Kidney capillary endothelial cell (primary cell): ENCODE measurements at regions not wholly inside any gene's neighbourhood (a gene's known extent, or its start where the extent isn't known, plus 50 kb on each side); places are given as distances from the start of the nearest gene placed in this dataset.
"Not testable (repeated sequence)": the region's sequence is repeated elsewhere in the genome, so short reads cannot be mapped to it uniquely, and the experiment has no call there.

Experiments used
- DNase-seq: peaks from one replicate; pipeline ENCODE4 v3.0.0-alpha.2; 2018; ENCODE audit warnings: low spot score

DNA sequence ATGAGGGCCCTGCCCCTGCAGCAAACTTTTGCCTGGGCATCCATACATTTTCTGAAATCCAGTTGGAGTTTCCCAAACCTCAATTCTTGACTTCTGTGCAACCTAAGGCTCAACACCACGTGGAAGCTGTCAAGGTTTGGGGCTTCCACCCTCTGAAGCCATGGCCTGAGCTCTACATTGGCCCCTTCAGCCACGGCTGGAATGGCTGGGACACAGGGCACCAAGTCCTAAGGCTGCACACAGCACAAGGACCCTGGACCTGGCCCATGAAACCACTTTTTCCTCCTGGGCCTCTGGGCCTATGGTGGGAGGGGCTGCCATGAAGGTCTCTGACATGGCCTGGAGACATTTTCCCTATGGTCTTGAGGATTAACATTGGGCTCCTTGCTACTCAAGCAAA is 266.3 kb downstream of the LRIG3 start:
- DNase-seq: no peak

- no peak for DNase-seq
Measured at GRCh38 chr12:58655375-58655774, 264.9 kb downstream of the LRIG3 start.

DNA sequence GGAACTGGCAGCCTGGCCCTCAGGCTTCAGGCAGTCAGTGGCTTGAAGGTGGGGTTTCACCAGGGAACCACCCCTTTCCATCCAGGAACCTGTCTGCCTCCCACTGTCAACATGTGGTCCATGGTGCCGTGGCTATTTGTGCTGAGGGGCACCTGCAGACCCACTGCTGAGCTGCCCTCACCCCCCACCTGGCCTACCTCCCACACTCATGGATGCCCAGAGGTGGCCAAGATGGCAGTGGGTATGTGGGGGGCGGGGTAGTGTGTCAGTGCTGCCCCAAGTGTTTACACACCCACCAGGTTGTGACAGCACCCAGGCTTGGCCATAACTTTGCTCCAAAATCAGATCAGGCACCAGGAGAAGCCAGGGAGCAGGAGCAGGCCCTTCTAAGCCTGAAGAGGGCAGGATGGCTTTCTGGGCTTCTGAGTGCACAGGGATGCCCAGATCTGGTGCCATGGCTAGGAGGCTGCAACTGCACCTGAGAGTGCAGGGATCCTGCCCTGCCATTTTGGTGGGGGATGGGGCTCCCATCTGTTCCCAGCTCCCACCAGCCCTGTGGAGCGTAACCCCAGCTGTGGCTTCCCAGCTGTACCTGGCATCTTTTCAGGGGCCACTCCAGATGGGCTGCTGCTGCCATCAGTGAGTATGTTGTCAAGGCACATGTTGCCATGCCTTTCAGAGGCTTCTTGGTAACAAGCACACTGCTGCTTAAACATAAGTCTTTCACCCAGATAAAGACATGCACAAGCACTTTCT is 263.9 kb downstream of the LRIG3 start:
- no peak for DNase-seq

GRCh38 chr12:58657190-58657589 is 263.1 kb downstream of the LRIG3 start:
- no peak for DNase-seq

DNA sequence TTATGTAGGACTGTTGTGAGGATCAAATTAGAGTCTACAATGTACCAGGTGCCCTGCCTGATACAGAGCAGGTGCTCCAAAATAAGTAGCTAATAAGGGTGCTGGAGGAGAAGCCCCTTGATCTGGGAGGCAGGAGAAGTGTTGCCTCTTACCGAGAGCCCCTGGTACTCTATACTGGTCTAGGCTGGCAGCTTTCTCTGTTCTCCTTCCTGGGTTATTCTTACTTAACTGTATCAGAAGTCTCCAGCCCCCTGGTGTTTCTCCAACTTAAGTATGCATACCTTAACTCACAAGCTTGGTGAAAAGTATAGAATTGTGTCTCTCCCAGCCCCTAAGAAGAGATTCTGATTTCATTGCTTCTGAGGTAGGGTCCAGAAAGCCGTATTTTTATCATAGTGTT is 254.9 kb downstream of the LRIG3 start:
- DNase-seq: no peak

DNA sequence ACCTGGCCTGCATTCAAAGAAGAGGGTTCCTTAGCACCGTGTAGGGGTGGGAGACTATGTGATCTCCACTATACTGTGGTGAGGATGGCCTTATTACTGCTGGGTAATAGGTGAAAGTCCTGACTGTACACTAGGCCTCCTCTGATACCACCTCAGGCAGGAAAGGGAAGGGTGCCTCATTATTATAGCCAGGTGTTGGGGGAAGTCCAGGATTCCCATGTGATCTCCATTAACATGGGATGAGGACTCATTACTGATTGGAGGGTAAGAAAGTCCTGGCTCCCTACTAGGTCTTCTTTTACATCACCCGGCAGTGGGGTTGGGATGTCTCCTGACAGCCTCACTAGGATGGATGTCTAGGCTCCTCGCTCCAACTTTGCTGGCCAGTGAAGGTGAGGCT is 252.1 kb downstream of the LRIG3 start:
- DNase-seq: no peak

- no peak for DNase-seq
Measured at GRCh38 chr12:58668871-58669270, 251.4 kb downstream of the LRIG3 start.

DNA sequence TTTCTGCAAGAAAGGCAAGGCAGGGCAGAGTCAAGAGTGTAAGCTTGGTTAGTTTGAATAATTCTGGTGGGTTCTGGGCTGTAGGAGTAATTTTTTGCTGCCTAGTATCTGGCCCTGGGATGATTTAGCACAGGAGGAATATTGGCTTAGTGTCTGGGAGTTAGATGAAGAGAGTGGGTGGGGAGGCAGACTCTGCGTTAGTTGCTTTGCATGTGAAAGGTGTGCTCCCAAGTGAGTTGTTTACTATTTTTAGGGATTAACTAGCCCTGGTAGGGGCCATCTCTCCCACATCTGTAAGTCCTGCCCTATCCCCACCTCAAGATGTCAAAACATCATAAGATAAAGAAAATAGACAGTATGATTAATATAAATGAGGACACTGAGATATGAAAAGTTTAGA is 249.7 kb downstream of the LRIG3 start:
- DNase-seq: no peak

GRCh38 chr12:58671196-58671595 is 249.1 kb downstream of the LRIG3 start:
- no peak for DNase-seq

- DNase-seq: no peak
Measured at GRCh38 chr12:58673021-58673420, 247.3 kb downstream of the LRIG3 start.

DNA sequence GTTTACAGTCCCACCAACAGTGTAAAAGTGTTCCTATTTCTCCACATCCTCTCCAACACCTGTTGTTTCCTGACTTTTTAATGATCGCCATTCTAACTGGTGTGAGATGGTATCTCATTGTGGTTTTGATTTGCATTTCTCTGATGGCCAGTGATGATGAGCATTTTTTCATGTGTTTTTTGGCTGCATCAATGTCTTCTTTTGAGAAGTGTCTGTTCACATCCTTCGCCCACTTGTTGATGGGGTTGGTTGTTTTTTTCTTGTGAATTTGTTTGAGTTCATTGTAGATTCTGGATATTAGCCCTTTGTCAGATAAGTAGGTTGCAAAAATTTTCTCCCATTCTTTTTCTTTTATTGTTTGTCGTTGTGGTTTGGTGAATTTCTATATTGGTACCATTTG is 242.5 kb downstream of the LRIG3 start:
- not testable (repeated sequence) for DNase-seq

DNA sequence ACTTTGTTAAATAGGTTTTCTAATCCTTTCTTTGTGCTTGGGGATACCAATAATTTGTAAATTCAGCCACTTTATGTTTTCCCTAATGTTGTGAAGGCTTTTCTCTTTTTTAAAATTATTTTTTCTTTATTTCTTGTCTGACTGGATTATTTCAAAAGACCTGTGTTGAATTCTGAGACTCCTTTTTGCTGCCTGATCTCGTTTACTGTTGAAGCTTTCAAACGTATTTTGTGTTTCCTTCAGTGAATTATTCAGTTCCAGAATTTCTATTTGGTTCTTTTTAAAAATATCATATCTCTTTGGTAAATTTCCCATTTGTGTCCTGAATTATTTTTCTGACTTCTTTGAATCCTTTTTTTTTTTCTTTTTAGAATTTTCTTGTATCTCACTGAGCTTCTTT is 241.6 kb downstream of the LRIG3 start:
- DNase-seq: no peak

- DNase-seq: no peak
Measured at GRCh38 chr12:58681730-58682129, 238.6 kb downstream of the LRIG3 start.

DNA sequence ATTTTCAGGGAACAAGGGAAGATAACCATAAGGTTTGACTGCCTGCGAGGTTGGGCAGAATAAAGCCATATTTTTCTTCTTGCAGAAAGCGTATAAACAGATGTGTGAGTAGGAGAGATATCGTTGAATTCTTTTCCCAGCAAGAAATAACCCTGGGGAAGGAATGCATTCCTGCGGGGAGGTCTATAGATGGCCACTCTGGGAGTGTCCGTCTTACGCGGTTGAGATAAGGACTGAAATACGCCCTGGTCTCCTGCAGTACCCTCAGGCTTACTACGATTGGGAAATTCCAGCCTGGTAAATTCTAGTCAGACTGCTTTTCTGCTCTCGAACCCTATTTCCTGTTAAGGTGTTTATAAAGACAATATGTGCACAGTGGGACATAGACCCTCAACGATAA is 225.0 kb downstream of the LRIG3 start:
- DNase-seq: no peak

- no peak for DNase-seq
Measured at GRCh38 chr12:58701536-58701935, 218.8 kb downstream of the LRIG3 start.

DNA sequence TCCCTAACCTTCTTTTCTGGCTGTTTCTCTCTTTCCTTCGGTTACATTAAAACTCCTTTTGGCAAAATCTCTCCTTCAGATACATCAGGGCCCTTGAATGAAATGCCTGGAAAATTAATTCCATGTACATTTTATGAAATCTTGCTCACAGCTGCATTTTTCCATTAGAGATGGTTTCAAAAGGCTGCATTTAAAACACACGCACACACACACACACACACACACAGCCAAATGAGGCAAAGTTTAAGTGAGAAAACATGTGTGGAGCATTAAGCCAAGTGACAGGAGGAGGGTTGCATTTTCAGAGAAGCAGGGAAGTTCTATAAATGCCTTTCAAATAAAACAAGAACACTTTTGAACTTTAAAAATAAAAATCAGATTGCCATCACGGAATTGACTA is 216.4 kb downstream of the LRIG3 start:
- DNase-seq: no peak

- DNase-seq: not testable (repeated sequence)
Measured at GRCh38 chr12:58704770-58705169, 215.5 kb downstream of the LRIG3 start.

DNA sequence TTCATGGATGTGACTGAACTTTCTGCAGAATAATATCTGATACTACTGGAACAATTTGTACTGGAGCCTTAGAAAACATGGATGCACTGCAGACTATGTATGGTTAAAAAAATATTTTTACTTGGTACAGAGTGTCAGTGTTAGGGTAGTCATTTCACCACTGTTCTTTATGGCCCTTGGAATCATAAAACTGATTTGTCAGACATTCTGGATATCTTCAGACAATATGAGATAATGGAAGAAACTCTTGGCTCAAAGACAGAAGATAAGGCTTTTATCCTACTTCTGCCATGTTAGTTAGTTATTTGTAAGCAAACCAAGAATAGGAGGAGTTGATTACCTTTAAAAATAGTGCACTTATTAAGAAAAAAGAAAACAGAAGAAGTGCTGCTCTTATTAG is 209.4 kb downstream of the LRIG3 start:
- no peak for DNase-seq

DNA sequence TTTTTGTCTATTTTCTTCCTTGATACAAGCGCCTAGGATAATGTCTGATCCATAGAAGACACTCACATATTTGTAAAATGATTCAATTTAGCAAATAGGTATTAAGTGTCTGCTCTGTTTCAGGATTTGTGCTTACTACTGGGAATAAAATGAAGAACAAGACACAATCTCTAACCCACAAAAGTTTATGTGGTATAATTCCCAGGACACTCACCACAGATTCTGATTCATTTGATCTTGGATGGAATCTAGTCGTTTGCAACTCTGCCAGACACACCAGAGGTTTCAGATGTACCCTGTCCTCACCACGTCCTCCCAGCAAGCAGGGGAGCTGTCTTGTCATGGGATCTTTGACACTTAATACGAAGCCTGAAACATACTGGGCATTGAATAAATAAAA is 208.3 kb downstream of the LRIG3 start:
- DNase-seq: no peak

DNA sequence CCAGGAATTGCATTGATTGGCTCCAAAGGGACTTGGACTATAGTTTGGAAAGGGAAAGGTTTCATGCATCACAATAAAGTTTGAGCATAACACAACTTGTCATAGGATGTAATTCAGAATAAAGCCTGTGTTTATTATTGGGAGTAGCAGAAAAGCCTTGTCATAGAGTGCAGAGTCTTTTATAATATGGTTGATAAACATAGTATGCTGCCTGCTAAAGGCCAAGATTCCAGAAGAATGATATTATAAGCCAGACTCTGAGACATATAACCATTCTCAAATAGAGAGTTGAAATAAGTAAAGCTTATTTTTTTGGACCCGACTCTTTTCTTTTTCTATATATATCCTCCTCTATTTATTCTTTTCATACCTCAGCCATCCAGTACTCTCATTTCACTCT is 207.3 kb downstream of the LRIG3 start:
- DNase-seq: no peak

DNA sequence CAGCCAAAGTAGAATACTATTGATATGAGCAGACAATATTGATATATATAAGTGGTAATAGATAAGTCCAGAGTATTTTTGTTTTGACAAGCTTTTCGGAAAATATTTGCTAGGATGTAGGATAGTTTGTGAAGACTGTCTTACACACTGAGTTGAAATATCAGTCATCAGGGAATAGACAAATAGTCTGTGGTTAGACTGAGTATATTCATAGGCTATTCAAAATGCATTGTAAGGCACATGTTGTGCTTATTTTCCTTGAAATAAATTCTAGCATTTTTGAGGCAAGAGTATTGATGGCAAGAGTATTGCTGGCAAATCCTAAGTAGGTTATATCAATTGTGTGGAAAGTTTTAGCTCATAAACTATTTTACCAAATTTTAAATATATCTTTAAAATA is 201.1 kb downstream of the LRIG3 start:
- DNase-seq: no peak

DNA sequence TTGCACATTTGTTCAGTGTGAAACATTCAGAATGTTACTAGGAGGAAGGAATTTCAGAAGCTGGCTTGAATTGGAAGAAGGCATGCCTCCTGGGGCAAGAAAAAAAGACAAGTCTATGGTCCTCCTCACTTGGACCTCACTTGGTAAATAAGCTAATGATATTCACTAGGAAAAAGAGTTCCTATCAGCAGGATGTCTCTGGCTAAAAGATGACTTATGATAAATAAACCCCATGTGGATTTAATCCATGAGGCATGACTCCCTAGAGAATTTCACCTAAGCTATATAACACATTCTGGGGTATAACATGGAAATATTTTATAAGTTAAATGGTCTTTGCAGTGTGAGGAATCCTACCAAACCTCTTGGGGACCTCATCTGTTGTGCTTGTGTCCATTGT is 199.9 kb downstream of the LRIG3 start:
- DNase-seq: no peak

- DNase-seq: no peak
Measured at GRCh38 chr12:58725400-58726105, 194.8 kb downstream of the LRIG3 start.

GRCh38 chr12:58727521-58727920 is 192.8 kb downstream of the LRIG3 start:
- no peak for DNase-seq
